ENCODE measurements at regions not wholly inside any gene's neighbourhood (a gene's known extent, or its start where the extent isn't known, plus 50 kb on each side); places are given as distances from the start of the nearest gene placed in this dataset.

- TF ChIP-seq CTCF (IDR thresholded peaks at IDR 0.05) (no peak), POLR2A (IDR thresholded peaks at IDR 0.05) (no peak), POLR2AphosphoS5 (IDR thresholded peaks at IDR 0.05) (no peak), EP300 (IDR thresholded peaks at IDR 0.05) (no peak)
Measured at GRCh38 chr6:102474041-102474807, 1080.7 kb downstream of the GRIK2 start.
